GM18519 (cell line): ENCODE measurements at regions not wholly inside any gene's neighbourhood (a gene's known extent, or its start where the extent isn't known, plus 50 kb on each side); places are given as distances from the start of the nearest gene placed in this dataset.

Experiments
- ATAC-seq: cut with Tn5 transposase; IDR thresholded peaks from one replicate; pipeline ENCODE4 v1.9.1; 2021; ENCODE audit warnings: mild to moderate bottlenecking, moderate library complexity; ENCODE audit not compliant: unreplicated experiment, low FRiP score

- no peak for ATAC-seq
Measured at GRCh38 chr16:77590707-77591106, 131.6 kb upstream of the NUDT7 start.

DNA sequence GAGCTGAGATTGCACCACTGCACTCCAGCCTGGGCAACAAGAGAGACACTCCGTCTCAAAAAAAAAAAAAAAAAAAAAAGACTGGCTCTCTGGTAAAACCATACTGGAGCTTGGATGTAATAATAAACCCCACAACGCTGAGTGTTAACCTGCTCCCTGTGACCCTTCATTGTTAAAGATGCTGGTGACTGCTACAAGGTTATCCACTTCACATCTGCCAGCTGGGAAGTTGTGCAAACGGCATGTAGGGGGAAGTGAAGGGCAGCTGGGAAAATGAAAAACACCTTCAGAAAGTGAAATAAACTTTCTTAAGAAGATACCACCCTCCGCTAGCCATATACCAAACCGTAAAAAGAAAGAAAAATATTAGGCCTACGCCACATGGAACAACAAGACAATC, 131.0 kb upstream of the NUDT7 start:
- ATAC-seq, result no peak

GRCh38 chr16:77592021-77592420, 130.3 kb upstream of the NUDT7 start:
- no peak for ATAC-seq

DNA sequence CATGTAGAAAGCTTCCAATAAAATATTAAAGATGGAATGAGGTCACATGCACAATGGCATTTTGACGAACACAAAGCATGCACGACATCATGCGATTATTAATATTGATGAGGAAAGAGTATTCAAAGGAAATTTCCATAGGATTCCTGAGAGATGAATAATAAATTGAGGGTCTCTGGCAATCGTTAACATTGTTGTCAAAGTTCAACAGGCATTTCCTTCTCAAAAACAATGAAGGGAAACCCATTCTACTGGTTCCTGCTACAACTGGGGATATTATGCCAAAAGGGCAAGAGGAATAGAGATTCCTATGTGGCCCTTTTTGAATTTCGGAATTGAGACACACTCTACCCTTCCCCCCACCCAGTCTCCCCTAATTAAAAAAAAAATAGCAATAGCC, 128.3 kb upstream of the NUDT7 start:
- no peak for ATAC-seq

- no peak for ATAC-seq
Measured at GRCh38 chr16:77594799-77595596, 127.3 kb upstream of the NUDT7 start.

DNA sequence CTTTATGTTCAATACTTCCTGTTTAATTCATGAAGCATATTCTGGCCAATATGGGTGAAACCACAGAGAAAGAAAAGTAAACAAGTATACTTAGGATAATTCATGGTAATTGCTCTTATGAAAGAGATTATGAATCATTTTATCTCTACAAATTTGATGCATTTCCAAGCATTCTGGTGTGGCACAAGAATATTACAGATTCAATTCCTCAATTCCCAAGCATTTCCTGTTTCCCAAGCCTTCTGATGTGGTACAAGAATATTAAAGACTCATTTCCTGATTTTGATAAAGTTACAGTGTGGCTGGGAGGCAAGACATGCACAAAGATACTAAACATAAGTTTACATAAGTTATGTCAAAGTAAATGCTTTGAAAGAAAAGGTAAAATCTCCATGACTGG, 126.1 kb upstream of the NUDT7 start:
- no peak for ATAC-seq

DNA sequence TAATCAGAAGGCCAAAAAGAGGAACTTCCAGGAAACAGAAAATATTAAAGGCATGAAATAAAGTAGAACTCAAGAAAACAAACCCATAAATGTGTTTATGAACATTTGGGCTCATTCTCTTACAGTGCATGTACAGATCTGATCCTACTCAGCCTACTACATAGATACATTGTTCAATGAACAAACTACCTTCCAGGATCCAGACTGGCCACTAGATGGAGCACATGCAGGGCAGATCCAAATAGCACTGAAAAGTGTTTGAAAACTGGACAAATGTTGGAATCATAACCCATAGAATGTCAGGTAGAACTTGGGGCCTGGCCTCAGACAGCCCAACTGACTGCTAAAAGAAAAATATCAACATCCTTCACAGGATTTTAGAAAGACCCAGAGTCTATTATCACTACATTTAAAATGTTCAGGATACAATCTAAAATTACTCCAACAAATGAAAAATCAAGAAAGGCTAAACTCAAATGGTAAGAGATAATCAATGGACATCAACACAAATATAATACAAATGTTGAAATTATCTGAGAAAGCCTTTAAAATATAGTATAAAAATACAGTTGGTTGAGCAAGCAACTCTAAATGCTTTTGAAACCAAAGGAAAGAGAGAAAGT, 122.4 kb upstream of the NUDT7 start:
- ATAC-seq, result no peak

GRCh38 chr16:77600555-77600954, 121.8 kb upstream of the NUDT7 start:
- ATAC-seq, result no peak

GRCh38 chr16:77603656-77604055, 118.7 kb upstream of the NUDT7 start:
- ATAC-seq, result no peak

- ATAC-seq, result no peak
Measured at GRCh38 chr16:77610496-77610895, 111.8 kb upstream of the NUDT7 start.

- no peak for ATAC-seq
Measured at GRCh38 chr16:77611386-77611785, 110.9 kb upstream of the NUDT7 start.

GRCh38 chr16:77612596-77612995, 109.7 kb upstream of the NUDT7 start:
- ATAC-seq, result no peak

DNA sequence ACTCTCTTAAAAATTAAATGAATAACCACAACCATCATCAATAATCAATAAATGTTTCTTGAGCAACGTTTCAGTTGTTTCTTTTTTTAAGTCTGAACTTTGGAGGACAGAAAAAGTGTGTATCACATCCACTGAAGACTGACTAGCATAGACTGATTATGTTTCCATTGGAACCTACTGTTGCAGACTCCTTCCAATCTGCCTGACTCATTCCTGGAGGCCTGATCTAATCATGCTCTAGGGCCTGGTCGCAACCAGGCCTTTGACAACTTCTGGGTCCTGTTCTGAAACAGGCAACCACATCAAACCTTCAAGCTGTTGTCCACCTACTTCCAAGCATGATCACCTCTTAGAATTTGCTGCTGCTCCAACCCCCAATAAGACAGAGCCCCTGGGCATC, 109.2 kb upstream of the NUDT7 start:
- ATAC-seq, result no peak

- ATAC-seq, result no peak
Measured at GRCh38 chr16:77617553-77617952, 104.8 kb upstream of the NUDT7 start.

- no peak for ATAC-seq
Measured at GRCh38 chr16:77617996-77618395, 104.3 kb upstream of the NUDT7 start.

- ATAC-seq, result no peak
Measured at GRCh38 chr16:77618951-77619350, 103.4 kb upstream of the NUDT7 start.

GRCh38 chr16:77624085-77624484, 98.2 kb upstream of the NUDT7 start:
- ATAC-seq, result no peak

GRCh38 chr16:77636615-77637014, 85.7 kb upstream of the NUDT7 start:
- no peak for ATAC-seq

- ATAC-seq, result no peak
Measured at GRCh38 chr16:77637940-77638339, 84.4 kb upstream of the NUDT7 start.

DNA sequence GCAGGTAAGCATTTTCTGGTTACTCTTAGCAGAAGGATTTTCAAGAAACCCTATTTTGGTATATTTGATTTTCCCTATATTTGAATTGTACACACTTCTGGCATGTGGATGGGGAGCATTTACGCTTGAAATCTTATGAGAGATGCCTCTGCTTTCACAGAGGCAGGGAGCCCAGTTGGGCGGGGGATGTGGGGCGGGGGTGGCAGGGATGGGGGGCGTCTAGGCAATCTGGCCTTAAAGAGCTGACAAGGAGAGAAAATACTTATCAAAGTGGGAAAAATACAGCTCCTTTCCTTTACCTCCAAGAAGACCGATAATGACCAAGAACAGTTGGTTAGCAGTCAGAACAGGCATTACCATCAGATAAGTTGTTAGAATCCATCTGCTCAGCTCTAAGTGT, 79.1 kb upstream of the NUDT7 start:
- no peak for ATAC-seq

- ATAC-seq, result no peak
Measured at GRCh38 chr16:77645764-77646163, 76.5 kb upstream of the NUDT7 start.

DNA sequence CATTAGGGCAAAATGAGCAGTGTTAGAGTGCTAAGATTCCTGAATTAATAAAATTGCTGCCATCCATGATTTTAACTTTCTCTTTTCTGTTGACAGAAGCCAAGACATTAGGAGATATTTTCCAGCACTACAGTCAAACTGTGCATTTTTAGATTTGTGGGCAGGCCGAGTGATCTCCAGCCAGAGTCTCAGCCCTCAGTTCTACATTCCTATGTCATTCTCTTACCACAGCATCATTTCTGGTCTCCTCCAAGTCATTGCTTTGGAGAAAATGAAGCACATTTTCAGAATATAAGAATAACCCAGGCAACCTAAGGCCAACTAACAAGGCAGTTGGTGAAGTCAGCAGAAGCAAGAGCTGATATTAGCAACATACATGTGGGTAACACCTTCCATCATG, 74.6 kb upstream of the NUDT7 start:
- ATAC-seq, result no peak
